Vagina (tissue), 2 donors: ENCODE measurements at regions not wholly inside any gene's neighbourhood (a gene's known extent, or its start where the extent isn't known, plus 50 kb on each side); places are given as distances from the start of the nearest gene placed in this dataset.

ENCODE experiments used
- POLR2A ChIP-seq, 2 donors: fragments of 450-650 bp; IDR thresholded peaks; one replicate each; pipeline ENCODE4 v1.6.1; 2017; ENCODE audit warnings: antibody characterized with exemption in 2 of 2, mild to moderate bottlenecking in 2 of 2, moderate library complexity in 2 of 2
- TF ChIP-seq, protein P1 (sequence below), 3 experiments: fragments of 450-650 bp in 2 of 3; fragments of 200-600 bp in 1 of 3; sonication (generic) in 1 of 3; IDR thresholded peaks; one replicate each; pipeline ENCODE4 v1.5.1; 2017 to 2019; ENCODE audit warnings: antibody characterized with exemption in 3 of 3, mild to moderate bottlenecking in 2 of 3, moderate library complexity in 2 of 3

- TF ChIP-seq, protein P1, sequence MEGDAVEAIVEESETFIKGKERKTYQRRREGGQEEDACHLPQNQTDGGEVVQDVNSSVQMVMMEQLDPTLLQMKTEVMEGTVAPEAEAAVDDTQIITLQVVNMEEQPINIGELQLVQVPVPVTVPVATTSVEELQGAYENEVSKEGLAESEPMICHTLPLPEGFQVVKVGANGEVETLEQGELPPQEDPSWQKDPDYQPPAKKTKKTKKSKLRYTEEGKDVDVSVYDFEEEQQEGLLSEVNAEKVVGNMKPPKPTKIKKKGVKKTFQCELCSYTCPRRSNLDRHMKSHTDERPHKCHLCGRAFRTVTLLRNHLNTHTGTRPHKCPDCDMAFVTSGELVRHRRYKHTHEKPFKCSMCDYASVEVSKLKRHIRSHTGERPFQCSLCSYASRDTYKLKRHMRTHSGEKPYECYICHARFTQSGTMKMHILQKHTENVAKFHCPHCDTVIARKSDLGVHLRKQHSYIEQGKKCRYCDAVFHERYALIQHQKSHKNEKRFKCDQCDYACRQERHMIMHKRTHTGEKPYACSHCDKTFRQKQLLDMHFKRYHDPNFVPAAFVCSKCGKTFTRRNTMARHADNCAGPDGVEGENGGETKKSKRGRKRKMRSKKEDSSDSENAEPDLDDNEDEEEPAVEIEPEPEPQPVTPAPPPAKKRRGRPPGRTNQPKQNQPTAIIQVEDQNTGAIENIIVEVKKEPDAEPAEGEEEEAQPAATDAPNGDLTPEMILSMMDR (IDR thresholded peaks at IDR 0.05) = no peak
- no peak for TF ChIP-seq POLR2A (IDR thresholded peaks at IDR 0.05)
These were observed 440.7 kb upstream of the KCNMB2 start for GRCh38 chr3:178095522-178095921.
